Right lobe of liver (tissue), 4 donors: ENCODE measurements at regions not wholly inside any gene's neighbourhood (a gene's known extent, or its start where the extent isn't known, plus 50 kb on each side); places are given as distances from the start of the nearest gene placed in this dataset.

ENCODE experiments used
- CTCF ChIP-seq, 4 donors: fragments of 200-600 bp in 3 of 4; fragments of 450-650 bp in 1 of 4; IDR thresholded peaks; one replicate each; pipeline versions ENCODE4 v1.5.1 to v1.8.0; 2016 to 2022; ENCODE audit warnings: antibody characterized with exemption in 4 of 4, mild to moderate bottlenecking in 2 of 4
- POLR2A ChIP-seq: fragments of 450-650 bp; IDR thresholded peaks from one replicate; pipeline ENCODE4 v1.6.1; 2017; ENCODE audit warnings: antibody characterized with exemption, mild to moderate bottlenecking
- donor health status: DM: no; HTN: no; CAD: no.
- donor health status: DM: no; HTN: no; CAD: no.
- donor health status: DM: no; HTN: yes; CAD: no.

GRCh38 chr5:2013301-2014057 lies 130.8 kb upstream of the IRX4 start:
- TF ChIP-seq POLR2A (no peak), CTCF (IDR thresholded peaks at IDR 0.05) (no peak)
